ENCODE measurements at regions not wholly inside any gene's neighbourhood (a gene's known extent, or its start where the extent isn't known, plus 50 kb on each side); places are given as distances from the start of the nearest gene placed in this dataset.
"Not testable (repeated sequence)": the region's sequence is repeated elsewhere in the genome, so short reads cannot be mapped to it uniquely, and the experiment has no call there.

- Histone ChIP-seq H3K27me3 (ENCODE audit: control insufficient read depth, insufficient read depth, low read length) (no peaks in the 10 kb centered on the region), H3K27ac (ENCODE audit: low read length) (no peak overlapping the region), H3K9me3 (ENCODE audit: control insufficient read depth, insufficient read depth, low read depth, low read length) (no peaks in the 10 kb centered on the region), H3K36me3 (ENCODE audit: control insufficient read depth, insufficient read depth, low read length) (no peaks in the 10 kb centered on the region), H3K4me3 (ENCODE audit: low read depth in 2 of 2, low read length in 2 of 2) (no peak overlapping the region), H3K4me1 (ENCODE audit: control insufficient read depth, insufficient read depth, low read length) (no peaks in the 10 kb centered on the region)
- BruUV-seq (replicated peaks), result no TSS peak
- TF ChIP-seq TCF7L2 (IDR thresholded peaks at IDR 0.05; ENCODE audit: low read depth, low read length) (no peak), POLR2AphosphoS5 (IDR thresholded peaks at IDR 0.05; ENCODE audit: low read depth, low read length) (no peak), SIN3A (IDR thresholded peaks at IDR 0.05; ENCODE audit: borderline replicate concordance, insufficient read depth, low read depth, low read length) (no peak), REST (IDR thresholded peaks at IDR 0.05; ENCODE audit: insufficient read depth in 1 of 2, low read depth in 2 of 2, low read length in 1 of 2) (no peak), CTCF (IDR thresholded peaks at IDR 0.05) (no peak)
- ChIA-PET POLR2A (no interaction called here), CTCF (no interaction called here)
- ATAC-seq, result no peak
- DNase-seq (ENCODE audit: low read depth, low spot score), result no peak
- in situ Hi-C loops (cut with HindIII; ENCODE audit: low pct_unique_long_range_greater_than_20kb, low sequenced_read_pairs), result no loop called here
- intact Hi-C loops (cut with micrococcal nuclease; ENCODE audit: unreplicated experiment), result no loop called here
These were observed 284.0 kb upstream of the RNF32 start for GRCh38 chr7:156356551-156356950.

- no peak for TF ChIP-seq SIN3A (IDR thresholded peaks at IDR 0.05; ENCODE audit: borderline replicate concordance, insufficient read depth, low read depth, low read length)
- no peak for TF ChIP-seq POLR2AphosphoS5 (IDR thresholded peaks at IDR 0.05; ENCODE audit: low read depth, low read length)
- TF ChIP-seq REST (IDR thresholded peaks at IDR 0.05; ENCODE audit: insufficient read depth in 1 of 2, low read depth in 2 of 2, low read length in 1 of 2), result no peak
- no peak for TF ChIP-seq TCF7L2 (IDR thresholded peaks at IDR 0.05; ENCODE audit: low read depth, low read length)
- TF ChIP-seq CTCF (IDR thresholded peaks at IDR 0.05), result no peak
- in situ Hi-C loops (cut with HindIII; ENCODE audit: low pct_unique_long_range_greater_than_20kb, low sequenced_read_pairs), result no loop called here
- no peaks in the 10 kb centered on the region for H3K4me1 ChIP-seq (ENCODE audit: control insufficient read depth, insufficient read depth, low read length)
- no peak for DNase-seq (ENCODE audit: low read depth, low spot score)
- no TSS peak for BruUV-seq (replicated peaks)
- H3K27me3 ChIP-seq (ENCODE audit: control insufficient read depth, insufficient read depth, low read length), result peaks cover 7% of the 10 kb centered on the region; the same call in 1 of the 2 replicates
- no peak overlapping the region for H3K27ac ChIP-seq (ENCODE audit: low read length)
- H3K9me3 ChIP-seq (ENCODE audit: control insufficient read depth, insufficient read depth, low read depth, low read length), result no peaks in the 10 kb centered on the region
- intact Hi-C loops (cut with micrococcal nuclease; ENCODE audit: unreplicated experiment), result no loop called here
- no peaks in the 10 kb centered on the region for H3K36me3 ChIP-seq (ENCODE audit: control insufficient read depth, insufficient read depth, low read length)
- ChIA-PET POLR2A (no interaction called here), CTCF (no interaction called here)
- no peak overlapping the region for H3K4me3 ChIP-seq (ENCODE audit: low read depth in 2 of 2, low read length in 2 of 2)
- no peak for ATAC-seq
These were observed 287.2 kb upstream of the RNF32 start for GRCh38 chr7:156353352-156353751.

- DNase-seq (ENCODE audit: low read depth, low spot score); H3K27me3 ChIP-seq (ENCODE audit: control insufficient read depth, insufficient read depth, low read length); ATAC-seq; H3K27ac ChIP-seq (ENCODE audit: low read length); POLR2A ChIA-PET; CTCF ChIA-PET; intact Hi-C loops (cut with micrococcal nuclease; ENCODE audit: unreplicated experiment); H3K4me1 ChIP-seq (ENCODE audit: control insufficient read depth, insufficient read depth, low read length); H3K9me3 ChIP-seq (ENCODE audit: control insufficient read depth, insufficient read depth, low read depth, low read length); in situ Hi-C loops (cut with HindIII; ENCODE audit: low pct_unique_long_range_greater_than_20kb, low sequenced_read_pairs); BruUV-seq (replicated peaks); H3K36me3 ChIP-seq (ENCODE audit: control insufficient read depth, insufficient read depth, low read length): not testable (repeated sequence)
- peak overlapping the region in 1 of 2 experiments; percentile 9; a peak in 1 of 4 replicates for H3K4me3 ChIP-seq (ENCODE audit: low read depth in 2 of 2, low read length in 2 of 2)
These were observed 292.8 kb upstream of the RNF32 start for GRCh38 chr7:156347703-156348248.

All from Panc1 (cell line).